ENCODE measurements at regions not wholly inside any gene's neighbourhood (a gene's known extent, or its start where the extent isn't known, plus 50 kb on each side); places are given as distances from the start of the nearest gene placed in this dataset.

DNA sequence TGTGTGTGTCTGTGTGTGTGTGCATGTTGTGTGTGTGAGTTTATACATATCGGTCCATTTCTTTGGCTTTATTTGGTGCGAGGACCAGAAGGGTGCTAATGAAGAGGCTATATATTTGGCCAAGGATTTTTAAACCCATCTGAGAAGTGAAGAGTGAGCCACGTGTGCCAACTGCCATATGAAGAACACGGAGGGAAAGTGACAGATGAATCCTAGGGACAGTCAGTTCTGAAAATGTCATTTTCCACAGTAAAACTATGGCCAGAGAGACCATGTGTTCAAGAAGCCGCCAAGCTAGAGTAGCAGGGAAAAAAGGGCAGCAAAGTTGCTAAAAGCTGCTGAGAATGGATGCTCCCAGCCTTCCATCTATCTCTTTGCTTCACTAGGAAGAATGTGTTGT is 297.3 kb upstream of the LMCD1 start:
- Histone ChIP-seq H3K4me3 (ENCODE audit: low read depth in 1 of 2, low read length in 2 of 2) (no peak overlapping the region), H3K27ac (ENCODE audit: low read depth, low read length) (no peak overlapping the region), H3K27me3 (ENCODE audit: control insufficient read depth in 1 of 2, insufficient read depth in 2 of 2, low read length in 2 of 2) (no peaks in the 10 kb centered on the region), H3K36me3 (ENCODE audit: insufficient read depth, low read length) (no peaks in the 10 kb centered on the region), H3K4me1 (ENCODE audit: insufficient read depth, low read length) (no peaks in the 10 kb centered on the region), H3K9ac (ENCODE audit: low read length) (no peak overlapping the region), H3K9me3 (ENCODE audit: low read length) (no peaks in the 10 kb centered on the region)

DNA sequence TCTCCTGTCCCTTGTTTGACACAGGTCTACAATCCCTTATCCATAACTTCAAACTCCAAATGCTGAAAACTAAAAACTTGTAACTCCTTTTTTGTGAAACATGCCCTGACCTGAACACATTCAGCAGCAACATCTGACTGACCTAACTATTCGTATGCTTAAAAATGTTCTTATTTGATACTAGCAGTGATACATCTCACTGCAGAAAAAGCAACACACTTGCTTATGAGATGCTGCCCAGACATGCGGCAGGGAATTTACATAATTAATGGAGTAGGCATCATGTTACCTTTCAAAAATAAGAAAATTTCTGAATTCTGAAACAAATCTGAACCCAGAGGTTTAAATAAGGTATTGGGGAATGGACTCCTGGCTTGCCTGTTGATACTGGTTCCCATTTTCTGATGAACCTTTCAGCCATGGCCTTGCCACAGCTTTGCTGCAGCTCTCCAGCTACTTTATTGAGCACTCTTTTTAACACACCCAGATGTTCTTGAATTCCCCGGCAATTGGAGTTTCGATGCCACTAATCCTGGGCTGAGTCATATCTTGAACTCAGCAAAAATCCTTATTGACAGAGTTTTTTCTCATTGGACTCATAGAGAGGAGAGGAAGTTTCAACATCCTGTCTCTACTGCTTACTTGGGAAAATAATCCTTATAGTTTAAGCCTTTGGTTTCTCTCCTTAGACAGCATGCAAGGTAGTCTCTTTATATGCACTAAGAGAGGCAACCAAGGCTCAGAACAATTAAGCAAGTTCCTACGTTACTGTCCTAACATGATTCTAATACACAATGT is 296.6 kb upstream of the LMCD1 start:
- Histone ChIP-seq H3K4me1 (ENCODE audit: insufficient read depth, low read length) (no peaks in the 10 kb centered on the region), H3K27ac (ENCODE audit: low read depth, low read length) (no peak overlapping the region), H3K9me3 (ENCODE audit: low read length) (no peaks in the 10 kb centered on the region), H3K27me3 (ENCODE audit: control insufficient read depth in 1 of 2, insufficient read depth in 2 of 2, low read length in 2 of 2) (no peaks in the 10 kb centered on the region), H3K36me3 (ENCODE audit: insufficient read depth, low read length) (no peaks in the 10 kb centered on the region), H3K4me3 (ENCODE audit: low read depth in 1 of 2, low read length in 2 of 2) (no peak overlapping the region), H3K9ac (ENCODE audit: low read length) (no peak overlapping the region)

DNA sequence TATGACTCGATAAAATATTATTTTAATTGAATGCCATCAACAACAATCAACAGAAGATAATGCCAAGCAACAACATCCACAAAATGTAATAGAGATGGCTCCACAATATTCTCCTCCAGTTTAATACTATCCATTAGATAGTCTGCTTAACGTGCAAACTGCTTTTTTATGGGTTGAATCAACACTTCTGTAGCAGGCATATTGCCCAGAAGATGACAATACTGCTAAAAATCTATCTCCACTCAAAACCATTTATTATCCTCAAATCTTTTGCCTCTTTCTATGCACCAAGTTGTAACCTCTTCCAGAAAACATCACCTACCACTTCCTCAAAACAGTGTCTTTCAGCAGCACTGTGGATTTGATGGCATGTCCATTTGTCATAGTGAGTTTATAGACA is 295.7 kb upstream of the LMCD1 start:
- H3K27ac ChIP-seq (ENCODE audit: low read depth, low read length), result no peak overlapping the region
- no peak overlapping the region for H3K4me3 ChIP-seq (ENCODE audit: low read depth in 1 of 2, low read length in 2 of 2)
- H3K27me3 ChIP-seq (ENCODE audit: control insufficient read depth in 1 of 2, insufficient read depth in 2 of 2, low read length in 2 of 2), result no peaks in the 10 kb centered on the region

DNA sequence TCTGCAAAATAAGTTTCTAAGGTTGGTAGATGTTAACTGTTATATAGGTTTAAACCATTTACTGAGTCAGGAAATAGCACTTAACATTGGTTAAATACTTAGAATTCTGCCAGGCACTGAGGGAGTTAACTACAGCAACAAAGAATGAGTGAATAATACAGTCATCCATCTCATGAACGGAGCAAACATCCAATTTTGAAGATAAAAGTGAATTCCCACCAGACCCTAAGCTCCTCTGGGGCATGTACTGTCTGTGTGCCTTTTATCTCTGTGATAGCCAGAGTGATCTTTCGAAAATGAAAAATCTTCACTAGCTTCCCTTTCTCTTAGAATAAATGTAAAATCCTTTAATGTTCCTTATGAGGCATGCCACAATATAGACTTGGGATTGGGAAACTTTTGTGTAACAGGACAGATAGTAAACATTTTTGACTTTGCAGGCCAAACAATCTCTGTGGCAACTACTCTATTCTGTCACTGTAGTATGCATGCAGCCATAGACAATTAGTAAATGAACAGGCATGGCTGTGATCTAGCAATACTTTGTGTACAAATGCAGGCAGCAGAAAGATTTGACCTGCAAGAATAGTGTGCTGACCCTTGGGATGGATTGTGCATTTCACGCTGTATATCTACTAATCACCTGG is 294.5 kb upstream of the LMCD1 start:
- no peak overlapping the region for H3K9ac ChIP-seq (ENCODE audit: low read length)
- H3K4me3 ChIP-seq (ENCODE audit: low read depth in 1 of 2, low read length in 2 of 2), result no peak overlapping the region
- H3K9me3 ChIP-seq (ENCODE audit: low read length), result no peaks in the 10 kb centered on the region
- no peak overlapping the region for H3K27ac ChIP-seq (ENCODE audit: low read depth, low read length)
- H3K4me1 ChIP-seq (ENCODE audit: insufficient read depth, low read length), result no peaks in the 10 kb centered on the region
- no peaks in the 10 kb centered on the region for H3K27me3 ChIP-seq (ENCODE audit: control insufficient read depth in 1 of 2, insufficient read depth in 2 of 2, low read length in 2 of 2)
- H3K36me3 ChIP-seq (ENCODE audit: insufficient read depth, low read length), result no peaks in the 10 kb centered on the region

More for the DNA sequence above, 295.7 kb upstream of the LMCD1 start:
- no peaks in the 10 kb centered on the region for H3K9me3 ChIP-seq (ENCODE audit: low read length)
- no peaks in the 10 kb centered on the region for H3K36me3 ChIP-seq (ENCODE audit: insufficient read depth, low read length)
- no peak overlapping the region for H3K9ac ChIP-seq (ENCODE audit: low read length)
- no peaks in the 10 kb centered on the region for H3K4me1 ChIP-seq (ENCODE audit: insufficient read depth, low read length)

DNA sequence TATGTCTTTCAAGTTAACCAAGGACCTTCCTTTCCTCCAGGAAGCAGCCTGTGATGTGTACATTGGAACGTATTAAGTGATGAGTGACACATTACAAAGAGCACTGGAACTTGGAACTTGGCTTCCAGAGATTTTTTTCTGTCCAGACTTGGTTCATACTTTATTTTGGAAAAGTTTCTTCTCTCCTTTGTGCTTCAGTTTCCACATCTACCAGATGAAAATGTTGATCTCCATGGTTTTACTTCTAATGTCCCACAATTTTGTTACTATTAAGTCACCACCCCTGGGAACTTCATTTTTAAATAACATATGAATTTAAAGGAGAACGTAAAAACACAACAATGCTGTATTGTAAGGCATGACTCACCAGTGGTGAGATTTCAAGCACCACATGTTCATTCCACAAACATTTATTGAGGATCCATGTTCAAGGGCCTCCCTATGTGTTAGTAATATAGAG is 290.7 kb upstream of the LMCD1 start:
- no peak overlapping the region for H3K27ac ChIP-seq (ENCODE audit: low read depth, low read length)
- H3K9ac ChIP-seq (ENCODE audit: low read length), result no peak overlapping the region
- H3K9me3 ChIP-seq (ENCODE audit: low read length), result no peaks in the 10 kb centered on the region
- no peaks in the 10 kb centered on the region for H3K36me3 ChIP-seq (ENCODE audit: insufficient read depth, low read length)
- no peaks in the 10 kb centered on the region for H3K27me3 ChIP-seq (ENCODE audit: control insufficient read depth in 1 of 2, insufficient read depth in 2 of 2, low read length in 2 of 2)
- no peak overlapping the region for H3K4me3 ChIP-seq (ENCODE audit: low read depth in 1 of 2, low read length in 2 of 2)
- H3K4me1 ChIP-seq (ENCODE audit: insufficient read depth, low read length), result no peaks in the 10 kb centered on the region

DNA sequence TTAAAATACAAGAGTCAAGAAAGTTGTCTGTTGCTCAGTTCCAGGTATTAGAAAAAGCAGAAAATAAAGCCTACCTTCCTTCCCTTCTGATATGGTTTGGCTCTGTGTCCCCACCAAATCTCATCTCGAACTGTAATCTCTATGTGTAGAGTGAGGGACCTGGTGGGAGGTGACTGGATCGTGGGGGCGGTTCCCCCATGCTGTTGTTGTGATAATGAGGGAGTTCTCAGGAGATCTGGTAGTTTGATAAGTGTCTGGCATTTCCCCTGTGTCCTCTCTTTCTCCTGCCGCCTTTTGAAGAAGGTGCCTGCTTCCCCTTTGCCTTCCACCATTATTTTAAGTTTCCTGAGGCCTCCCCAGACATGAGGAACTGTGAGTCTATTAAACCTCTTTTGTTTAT is 288.8 kb upstream of the LMCD1 start:
- Histone ChIP-seq H3K4me3 (ENCODE audit: low read depth in 1 of 2, low read length in 2 of 2) (no peak overlapping the region), H3K27me3 (ENCODE audit: control insufficient read depth in 1 of 2, insufficient read depth in 2 of 2, low read length in 2 of 2) (no peaks in the 10 kb centered on the region), H3K4me1 (ENCODE audit: insufficient read depth, low read length) (no peaks in the 10 kb centered on the region), H3K36me3 (ENCODE audit: insufficient read depth, low read length) (no peaks in the 10 kb centered on the region), H3K9me3 (ENCODE audit: low read length) (no peaks in the 10 kb centered on the region), H3K27ac (ENCODE audit: low read depth, low read length) (no peak overlapping the region), H3K9ac (ENCODE audit: low read length) (no peak overlapping the region)

DNA sequence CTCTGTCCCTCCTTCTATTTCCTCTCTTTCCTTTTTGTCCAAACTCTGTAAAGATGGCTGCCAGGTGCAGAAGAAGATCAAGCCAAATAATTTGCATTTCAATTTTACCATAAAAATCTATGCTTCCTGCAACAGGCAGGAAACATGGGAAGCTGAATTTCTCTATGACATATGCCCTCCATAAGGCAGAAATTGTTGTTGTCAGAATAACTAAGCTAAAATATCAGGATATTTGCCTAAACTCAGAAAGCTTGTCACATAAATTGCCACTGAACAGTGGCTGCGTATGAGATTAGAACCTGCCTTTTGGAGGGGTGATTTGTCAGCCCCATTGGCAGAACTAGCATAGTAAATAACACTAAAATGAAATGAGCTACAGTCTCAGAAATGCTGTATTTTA is 288.3 kb upstream of the LMCD1 start:
- Histone ChIP-seq H3K9me3 (ENCODE audit: low read length) (no peaks in the 10 kb centered on the region), H3K9ac (ENCODE audit: low read length) (no peak overlapping the region), H3K4me1 (ENCODE audit: insufficient read depth, low read length) (no peaks in the 10 kb centered on the region), H3K27me3 (ENCODE audit: control insufficient read depth in 1 of 2, insufficient read depth in 2 of 2, low read length in 2 of 2) (no peaks in the 10 kb centered on the region), H3K27ac (ENCODE audit: low read depth, low read length) (no peak overlapping the region), H3K36me3 (ENCODE audit: insufficient read depth, low read length) (no peaks in the 10 kb centered on the region), H3K4me3 (ENCODE audit: low read depth in 1 of 2, low read length in 2 of 2) (no peak overlapping the region)

DNA sequence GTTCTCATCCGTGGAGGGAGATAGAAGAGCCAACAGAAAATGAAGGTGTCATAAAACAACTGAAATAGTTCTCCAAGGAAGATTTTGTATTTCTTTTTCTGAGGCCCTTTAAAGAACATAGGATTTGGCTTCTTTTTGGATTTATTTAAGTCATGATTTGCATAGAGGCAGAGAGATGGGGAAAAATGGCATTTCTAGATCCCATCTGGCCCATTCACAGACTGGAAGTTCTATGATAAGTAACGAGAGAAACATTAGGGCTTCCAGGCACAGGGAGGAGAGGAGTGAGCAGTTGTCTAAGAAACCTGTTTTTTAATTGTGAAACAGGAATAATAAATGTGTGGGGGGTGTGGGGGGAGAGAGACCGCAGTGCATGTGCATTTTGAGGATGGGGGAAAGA is 285.8 kb upstream of the LMCD1 start:
- no peaks in the 10 kb centered on the region for H3K36me3 ChIP-seq (ENCODE audit: insufficient read depth, low read length)
- no peaks in the 10 kb centered on the region for H3K27me3 ChIP-seq (ENCODE audit: control insufficient read depth in 1 of 2, insufficient read depth in 2 of 2, low read length in 2 of 2)
- no peak overlapping the region for H3K9ac ChIP-seq (ENCODE audit: low read length)
- H3K4me1 ChIP-seq (ENCODE audit: insufficient read depth, low read length), result no peaks in the 10 kb centered on the region
- H3K9me3 ChIP-seq (ENCODE audit: low read length), result no peaks in the 10 kb centered on the region
- H3K27ac ChIP-seq (ENCODE audit: low read depth, low read length), result no peak overlapping the region
- H3K4me3 ChIP-seq (ENCODE audit: low read depth in 1 of 2, low read length in 2 of 2), result no peak overlapping the region

DNA sequence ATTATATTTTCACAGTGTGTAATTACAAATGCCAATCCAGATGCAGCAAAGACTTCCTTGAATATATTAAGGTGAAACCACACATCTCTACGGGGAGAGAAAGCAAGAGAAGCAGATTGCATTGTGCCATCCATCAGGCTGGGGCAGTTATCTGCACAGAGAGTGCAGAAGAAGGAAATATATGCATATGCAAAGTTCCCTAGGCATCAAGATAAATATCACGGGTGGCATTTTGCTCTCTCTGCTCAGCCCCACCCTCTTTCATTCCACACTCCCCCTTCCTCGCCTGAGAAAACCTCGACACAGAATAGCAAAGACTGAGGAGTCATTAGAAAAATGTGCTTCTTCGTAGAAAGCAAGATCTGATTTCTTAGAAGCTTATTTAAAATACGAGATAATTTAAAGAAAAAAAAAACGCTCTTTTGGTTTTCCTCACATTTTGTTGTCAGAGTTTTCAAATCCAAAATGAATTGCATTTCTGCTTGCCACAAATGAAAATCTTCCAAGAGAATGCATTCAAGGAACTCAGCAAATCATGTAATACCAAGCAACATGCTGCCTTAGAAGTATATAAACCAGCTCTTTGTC is 283.2 kb upstream of the LMCD1 start:
- no peaks in the 10 kb centered on the region for H3K27me3 ChIP-seq (ENCODE audit: control insufficient read depth in 1 of 2, insufficient read depth in 2 of 2, low read length in 2 of 2)
- no peaks in the 10 kb centered on the region for H3K4me1 ChIP-seq (ENCODE audit: insufficient read depth, low read length)
- H3K9me3 ChIP-seq (ENCODE audit: low read length), result no peaks in the 10 kb centered on the region
- no peak overlapping the region for H3K9ac ChIP-seq (ENCODE audit: low read length)
- no peaks in the 10 kb centered on the region for H3K36me3 ChIP-seq (ENCODE audit: insufficient read depth, low read length)
- H3K27ac ChIP-seq (ENCODE audit: low read depth, low read length), result no peak overlapping the region
- no peak overlapping the region for H3K4me3 ChIP-seq (ENCODE audit: low read depth in 1 of 2, low read length in 2 of 2)

DNA sequence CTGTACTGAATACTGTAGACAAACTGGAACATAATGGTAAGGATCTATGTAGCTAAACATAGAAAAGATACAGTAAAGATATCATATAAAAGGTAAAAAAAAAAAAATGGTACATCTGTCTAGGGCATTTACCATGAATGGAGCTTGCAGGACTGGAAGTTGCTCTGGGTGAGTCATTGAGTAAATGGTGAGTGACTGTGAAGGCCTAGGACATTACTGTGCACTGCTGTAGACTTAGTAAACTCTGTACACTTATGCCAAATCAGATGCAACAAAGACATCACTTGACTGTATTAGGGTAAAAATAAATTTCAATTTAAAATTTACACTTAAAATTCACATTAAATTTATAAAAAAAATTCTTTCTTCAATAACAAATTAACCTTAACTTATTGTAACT is 281.3 kb upstream of the LMCD1 start:
- Histone ChIP-seq H3K4me3 (ENCODE audit: low read depth in 1 of 2, low read length in 2 of 2) (no peak overlapping the region), H3K36me3 (ENCODE audit: insufficient read depth, low read length) (no peaks in the 10 kb centered on the region), H3K4me1 (ENCODE audit: insufficient read depth, low read length) (no peaks in the 10 kb centered on the region), H3K9me3 (ENCODE audit: low read length) (no peaks in the 10 kb centered on the region), H3K27me3 (ENCODE audit: control insufficient read depth in 1 of 2, insufficient read depth in 2 of 2, low read length in 2 of 2) (no peaks in the 10 kb centered on the region), H3K27ac (ENCODE audit: low read depth, low read length) (no peak overlapping the region), H3K9ac (ENCODE audit: low read length) (no peak overlapping the region)

DNA sequence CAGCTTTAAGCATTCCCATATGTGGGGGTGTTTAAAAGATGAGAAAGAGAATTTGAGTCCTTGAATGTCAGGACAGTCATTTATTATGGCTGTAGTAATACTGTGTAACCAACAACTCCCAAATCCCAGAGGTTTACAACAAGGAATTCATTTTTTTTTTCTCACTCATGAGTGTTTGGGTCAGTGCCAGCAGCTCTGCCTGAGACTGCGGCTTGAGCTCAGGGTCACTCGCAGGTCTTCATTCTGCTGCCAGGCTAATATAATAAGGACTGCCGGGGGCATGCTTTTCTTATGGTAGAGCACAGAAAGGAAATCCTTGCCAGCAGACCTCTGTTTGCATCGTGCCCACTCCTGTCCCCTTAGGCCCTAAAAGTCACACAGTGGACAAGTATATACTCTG is 277.9 kb upstream of the LMCD1 start:
- Histone ChIP-seq H3K4me1 (ENCODE audit: insufficient read depth, low read length) (no peaks in the 10 kb centered on the region), H3K27ac (ENCODE audit: low read depth, low read length) (no peak overlapping the region), H3K9me3 (ENCODE audit: low read length) (no peaks in the 10 kb centered on the region), H3K36me3 (ENCODE audit: insufficient read depth, low read length) (no peaks in the 10 kb centered on the region), H3K4me3 (ENCODE audit: low read depth in 1 of 2, low read length in 2 of 2) (no peak overlapping the region), H3K27me3 (ENCODE audit: control insufficient read depth in 1 of 2, insufficient read depth in 2 of 2, low read length in 2 of 2) (no peaks in the 10 kb centered on the region), H3K9ac (ENCODE audit: low read length) (no peak overlapping the region)
